GM21367 (cell line): ENCODE measurements at regions not wholly inside any gene's neighbourhood (a gene's known extent, or its start where the extent isn't known, plus 50 kb on each side); places are given as distances from the start of the nearest gene placed in this dataset.
"Not testable (repeated sequence)": the region's sequence is repeated elsewhere in the genome, so short reads cannot be mapped to it uniquely, and the experiment has no call there.

ENCODE experiments used
- ATAC-seq: cut with Tn5 transposase; IDR thresholded peaks from one replicate; pipeline ENCODE4 v1.9.1; 2021; ENCODE audit not compliant: unreplicated experiment

- no peak for ATAC-seq
These were observed 388.9 kb downstream of the ZEB2 start for GRCh38 chr2:144131042-144131441.

- no peak for ATAC-seq
These were observed 389.4 kb downstream of the ZEB2 start for GRCh38 chr2:144130551-144130950.

- ATAC-seq = no peak
These were observed 391.7 kb downstream of the ZEB2 start for GRCh38 chr2:144128130-144128746.

- ATAC-seq = no peak
These were observed 392.2 kb downstream of the ZEB2 start for GRCh38 chr2:144127693-144128092.

GRCh38 chr2:144126302-144126701 lies 393.6 kb downstream of the ZEB2 start:
- no peak for ATAC-seq

- no peak for ATAC-seq
These were observed 394.2 kb downstream of the ZEB2 start for GRCh38 chr2:144125751-144126150.

- ATAC-seq = no peak
These were observed 395.0 kb downstream of the ZEB2 start for GRCh38 chr2:144124882-144125281.

- ATAC-seq = no peak
These were observed 399.4 kb downstream of the ZEB2 start for GRCh38 chr2:144120487-144120886.

GRCh38 chr2:144117086-144117485 lies 402.8 kb downstream of the ZEB2 start:
- ATAC-seq = no peak

- no peak for ATAC-seq
These were observed 404.1 kb downstream of the ZEB2 start for GRCh38 chr2:144115739-144116291.

GRCh38 chr2:144114760-144115159 lies 405.2 kb downstream of the ZEB2 start:
- ATAC-seq = no peak

GRCh38 chr2:144111437-144111836 lies 408.5 kb downstream of the ZEB2 start:
- ATAC-seq = no peak

- ATAC-seq = not testable (repeated sequence)
These were observed 413.8 kb downstream of the ZEB2 start for GRCh38 chr2:144106104-144106503.

GRCh38 chr2:144102386-144102785 lies 417.5 kb downstream of the ZEB2 start:
- ATAC-seq = no peak

- ATAC-seq = no peak
These were observed 420.0 kb downstream of the ZEB2 start for GRCh38 chr2:144099780-144100377.

- no peak for ATAC-seq
These were observed 420.6 kb downstream of the ZEB2 start for GRCh38 chr2:144099340-144099739.

- ATAC-seq = no peak
These were observed 422.3 kb downstream of the ZEB2 start for GRCh38 chr2:144097440-144098225.

GRCh38 chr2:144096531-144096930 lies 423.4 kb downstream of the ZEB2 start:
- ATAC-seq = no peak

GRCh38 chr2:144094408-144095151 lies 425.3 kb downstream of the ZEB2 start:
- no peak for ATAC-seq

- ATAC-seq = no peak
These were observed 428.3 kb downstream of the ZEB2 start for GRCh38 chr2:144091622-144092021.

GRCh38 chr2:144088863-144089262 lies 431.1 kb downstream of the ZEB2 start:
- no peak for ATAC-seq
